SJSA1 (cell line): ENCODE measurements at regions not wholly inside any gene's neighbourhood (a gene's known extent, or its start where the extent isn't known, plus 50 kb on each side); places are given as distances from the start of the nearest gene placed in this dataset.

Experiments used
- DNase-seq, 2 experiments: peaks; one replicate each; pipeline ENCODE4 v3.0.0-alpha.2; 2015 to 2020; ENCODE audit warnings: low spot score in 2 of 2, low read depth in 1 of 2
- H3K27ac ChIP-seq: fragments of 250-450 bp; sonication (Bioruptor Pico); 2 replicates; pipeline ENCODE4 v1.5.1; 2020; ENCODE audit warnings: mild to moderate bottlenecking, moderate library complexity
- H3K27me3 ChIP-seq: fragments of 250-450 bp; sonication (Bioruptor Pico); replicated peaks from 2 replicates; pipeline ENCODE4 v1.5.1; 2020; ENCODE audit warnings: mild to moderate bottlenecking, moderate library complexity
- H3K36me3 ChIP-seq: fragments of 250-450 bp; sonication (Bioruptor Pico); 2 replicates; pipeline ENCODE4 v1.5.1; 2020; ENCODE audit warnings: mild to moderate bottlenecking
- H3K4me1 ChIP-seq: fragments of 250-450 bp; sonication (Bioruptor Pico); replicated peaks from 2 replicates; pipeline ENCODE4 v1.6.1; 2021; ENCODE audit warnings: mild to moderate bottlenecking
- H3K4me3 ChIP-seq: fragments of 250-450 bp; sonication (Bioruptor Pico); 2 replicates; pipeline ENCODE4 v1.5.1; 2020; ENCODE audit warnings: mild to moderate bottlenecking
- H3K9me3 ChIP-seq: fragments of 250-450 bp; sonication (Bioruptor Pico); replicated peaks from 2 replicates; pipeline ENCODE4 v1.5.1; 2020; ENCODE audit warnings: mild to moderate bottlenecking

DNA sequence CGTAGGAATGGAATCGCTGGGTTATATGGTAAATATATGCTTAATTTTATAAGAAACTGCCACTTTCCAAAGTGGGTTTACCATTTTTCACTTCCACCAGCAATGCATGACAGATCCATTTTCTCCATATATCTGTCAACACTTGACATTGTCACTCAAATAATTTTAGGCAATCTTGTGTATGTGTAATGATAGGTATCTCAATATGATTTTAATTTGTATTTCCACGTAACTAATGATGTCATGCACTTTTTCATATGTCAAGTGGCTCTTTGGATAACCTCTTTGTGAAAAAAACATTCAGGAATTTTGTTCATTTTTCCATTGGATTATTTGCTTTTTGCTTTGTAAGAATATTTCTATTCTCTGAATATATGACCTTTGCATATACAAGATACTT lies 419.9 kb downstream of the BTBD3 start:
- Histone ChIP-seq H3K27me3 (no peaks in the 10 kb centered on the region), H3K9me3 (no peaks in the 10 kb centered on the region), H3K27ac (no peak overlapping the region), H3K4me3 (no peak overlapping the region), H3K36me3 (no peaks in the 10 kb centered on the region), H3K4me1 (no peaks in the 10 kb centered on the region)
- no peak for DNase-seq

DNA sequence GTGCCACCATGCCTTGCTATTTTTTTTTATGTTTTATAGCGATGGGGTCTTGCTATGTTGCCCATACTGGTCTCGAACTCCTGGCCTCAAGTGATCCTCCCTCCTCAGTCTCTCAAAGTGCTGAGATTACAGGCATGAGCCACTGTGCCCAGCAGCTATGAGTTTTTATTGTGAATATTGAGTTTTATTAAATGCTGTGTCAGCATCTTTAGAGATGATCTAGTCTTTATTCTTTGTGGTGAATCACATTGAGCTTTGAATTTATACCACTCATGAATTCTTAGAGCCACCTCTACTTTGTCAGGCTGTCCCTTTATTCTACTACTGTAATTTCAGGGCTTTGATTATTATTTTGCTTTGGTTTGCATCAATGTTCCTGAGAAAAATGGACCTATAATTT lies 428.3 kb downstream of the BTBD3 start:
- H3K9me3 ChIP-seq: no peaks in the 10 kb centered on the region
- no peaks in the 10 kb centered on the region for H3K27me3 ChIP-seq
- H3K4me3 ChIP-seq: no peak overlapping the region
- no peak overlapping the region for H3K27ac ChIP-seq
- H3K36me3 ChIP-seq: no peaks in the 10 kb centered on the region
- DNase-seq: no peak
- no peaks in the 10 kb centered on the region for H3K4me1 ChIP-seq

DNA sequence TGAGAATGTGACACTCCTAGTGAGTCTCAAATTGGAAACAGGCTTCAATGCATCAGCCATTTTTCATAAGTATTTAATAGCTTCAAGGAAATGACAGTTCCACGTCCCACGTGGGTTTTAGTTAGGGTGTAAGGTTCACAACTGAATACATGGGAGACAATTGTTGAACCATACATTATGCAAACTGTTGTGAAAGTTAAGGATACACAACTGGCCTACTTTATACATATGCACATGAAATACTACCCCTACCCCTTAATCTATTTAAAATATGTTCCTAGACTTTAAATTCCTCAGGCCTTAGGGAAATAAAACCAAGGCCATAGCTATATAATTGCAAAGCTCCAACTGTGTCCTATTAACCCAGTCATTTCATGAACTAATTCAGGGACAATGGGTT lies 436.1 kb downstream of the BTBD3 start:
- no peak overlapping the region for H3K27ac ChIP-seq
- no peak overlapping the region for H3K4me3 ChIP-seq
- H3K36me3 ChIP-seq: no peaks in the 10 kb centered on the region
- no peak for DNase-seq
- H3K4me1 ChIP-seq: no peaks in the 10 kb centered on the region
- no peaks in the 10 kb centered on the region for H3K27me3 ChIP-seq
- H3K9me3 ChIP-seq: 0 out of 2 replicates have a peak, but pooled peaks cover 3% of the 10 kb centered on the region

DNA sequence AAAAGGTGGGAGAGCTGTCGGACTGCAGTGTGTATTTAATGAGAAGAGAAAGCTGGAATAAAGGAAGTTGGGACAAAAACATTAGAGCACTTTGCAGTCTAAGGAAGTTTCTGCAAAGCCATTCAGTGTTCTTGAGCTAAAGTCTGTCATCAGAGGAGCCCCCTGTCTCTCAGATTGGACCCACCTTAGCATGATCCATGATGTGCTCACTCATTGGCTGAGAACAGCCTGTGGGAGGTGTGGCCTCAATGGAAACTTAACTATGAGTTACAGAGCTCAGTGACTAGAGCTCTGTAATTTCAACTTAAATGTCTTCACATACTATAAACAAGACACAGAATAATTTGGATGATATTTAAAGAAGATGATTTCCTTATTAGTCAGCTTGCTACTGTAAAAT lies 437.0 kb downstream of the BTBD3 start:
- Histone ChIP-seq H3K36me3 (no peaks in the 10 kb centered on the region), H3K27ac (no peak overlapping the region), H3K4me3 (no peak overlapping the region), H3K4me1 (no peaks in the 10 kb centered on the region), H3K27me3 (no peaks in the 10 kb centered on the region), H3K9me3 (0 out of 2 replicates have a peak, but pooled peaks cover 3% of the 10 kb centered on the region)
- DNase-seq: no peak

DNA sequence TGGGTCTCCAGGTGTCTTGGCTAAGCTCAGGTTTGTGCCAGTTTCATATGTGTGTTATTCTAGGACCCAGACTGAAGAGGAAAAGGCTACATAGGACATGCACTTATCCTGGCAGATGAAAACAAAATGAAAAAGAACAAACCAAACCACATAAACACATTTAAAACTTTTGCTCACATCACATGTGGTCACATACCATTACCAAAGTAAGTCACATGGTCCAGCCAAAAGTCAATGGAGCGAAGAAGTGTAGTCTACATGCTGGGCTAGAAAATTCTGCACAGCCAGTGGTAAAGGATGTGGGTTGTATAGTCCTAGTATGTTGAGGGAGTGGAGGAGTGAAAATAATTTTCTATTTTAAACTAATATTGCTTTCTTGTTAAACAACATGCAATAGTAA lies 437.5 kb downstream of the BTBD3 start:
- Histone ChIP-seq H3K4me3 (no peak overlapping the region), H3K4me1 (no peaks in the 10 kb centered on the region), H3K27ac (no peak overlapping the region), H3K27me3 (no peaks in the 10 kb centered on the region), H3K9me3 (0 out of 2 replicates have a peak, but pooled peaks cover 3% of the 10 kb centered on the region), H3K36me3 (no peaks in the 10 kb centered on the region)
- DNase-seq: no peak

DNA sequence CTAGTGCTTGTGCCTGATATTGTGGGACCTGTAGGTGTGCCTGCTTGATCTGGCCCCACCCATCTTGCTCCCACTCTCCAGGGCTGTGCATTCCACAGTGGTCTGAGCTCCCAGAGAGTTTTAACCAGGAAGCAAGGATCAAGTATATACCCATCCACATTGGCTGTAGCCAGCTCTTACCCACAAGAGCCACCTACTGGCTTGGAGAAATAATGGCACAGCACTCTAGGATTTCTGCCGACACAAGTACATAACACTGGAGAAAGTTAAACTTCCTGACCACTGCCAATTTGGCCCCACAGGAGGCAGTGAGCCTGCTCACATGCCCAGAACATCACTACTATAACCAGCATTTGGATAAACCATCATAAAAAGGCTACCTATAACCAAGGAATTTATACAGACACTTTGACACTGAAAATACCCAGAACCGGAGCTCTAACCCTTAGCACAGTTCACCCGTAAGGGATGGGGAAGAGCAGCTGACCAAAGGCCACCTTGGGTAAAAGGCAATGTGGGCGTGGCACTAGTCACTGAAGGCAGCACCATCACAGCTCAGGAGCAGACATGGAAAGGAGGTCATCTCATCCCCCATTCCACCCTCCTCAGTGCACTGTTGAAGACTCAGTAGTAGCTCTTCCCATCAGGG lies 440.4 kb downstream of the BTBD3 start:
- H3K4me3 ChIP-seq: no peak overlapping the region
- no peaks in the 10 kb centered on the region for H3K36me3 ChIP-seq
- DNase-seq: no peak
- no peaks in the 10 kb centered on the region for H3K27me3 ChIP-seq
- 0 out of 2 replicates have a peak, but pooled peaks cover 3% of the 10 kb centered on the region for H3K9me3 ChIP-seq
- no peaks in the 10 kb centered on the region for H3K4me1 ChIP-seq
- no peak overlapping the region for H3K27ac ChIP-seq

DNA sequence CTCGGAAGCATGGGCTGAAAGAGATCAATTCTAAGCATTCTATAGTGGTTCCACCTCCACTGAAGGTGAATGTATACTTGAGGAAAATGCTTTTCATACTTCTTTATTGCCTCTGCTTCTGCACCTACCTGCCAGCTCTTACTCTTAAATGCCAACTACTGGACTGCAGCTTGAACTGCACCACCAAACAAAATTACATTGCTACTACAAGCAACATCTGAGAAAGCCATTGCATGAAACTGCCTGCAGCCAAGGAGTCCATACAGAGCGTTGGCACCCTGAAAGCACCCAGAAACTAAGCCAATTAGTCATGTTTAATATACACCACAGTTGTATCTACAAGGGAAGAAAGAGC lies 440.9 kb downstream of the BTBD3 start:
- Histone ChIP-seq H3K27me3 (no peaks in the 10 kb centered on the region), H3K27ac (no peak overlapping the region), H3K36me3 (no peaks in the 10 kb centered on the region), H3K4me1 (no peaks in the 10 kb centered on the region), H3K4me3 (no peak overlapping the region), H3K9me3 (0 out of 2 replicates have a peak, but pooled peaks cover 2% of the 10 kb centered on the region)
- DNase-seq: no peak

DNA sequence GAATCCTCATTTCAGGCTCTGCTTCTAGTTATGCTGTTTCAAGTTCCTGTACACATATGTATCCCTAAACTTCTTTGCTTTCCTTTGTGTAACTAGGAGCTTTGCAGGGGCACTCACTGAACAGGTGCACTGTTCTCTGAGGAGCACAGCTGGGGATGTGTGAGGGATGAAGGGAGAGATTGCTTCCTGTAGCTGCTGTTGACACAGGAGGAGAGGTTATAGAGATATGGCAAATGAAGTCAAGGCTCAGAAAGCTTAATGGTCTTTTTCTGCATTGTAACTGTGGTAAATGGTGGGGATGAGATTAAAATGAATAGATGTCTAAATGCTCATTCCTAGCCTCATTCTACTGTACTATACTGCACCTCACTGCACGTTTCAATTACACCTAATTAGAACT lies 454.3 kb downstream of the BTBD3 start:
- no peaks in the 10 kb centered on the region for H3K36me3 ChIP-seq
- H3K9me3 ChIP-seq: no peaks in the 10 kb centered on the region
- no peak overlapping the region for H3K4me3 ChIP-seq
- no peak overlapping the region for H3K27ac ChIP-seq
- no peak for DNase-seq
- H3K27me3 ChIP-seq: no peaks in the 10 kb centered on the region
- H3K4me1 ChIP-seq: no peaks in the 10 kb centered on the region

DNA sequence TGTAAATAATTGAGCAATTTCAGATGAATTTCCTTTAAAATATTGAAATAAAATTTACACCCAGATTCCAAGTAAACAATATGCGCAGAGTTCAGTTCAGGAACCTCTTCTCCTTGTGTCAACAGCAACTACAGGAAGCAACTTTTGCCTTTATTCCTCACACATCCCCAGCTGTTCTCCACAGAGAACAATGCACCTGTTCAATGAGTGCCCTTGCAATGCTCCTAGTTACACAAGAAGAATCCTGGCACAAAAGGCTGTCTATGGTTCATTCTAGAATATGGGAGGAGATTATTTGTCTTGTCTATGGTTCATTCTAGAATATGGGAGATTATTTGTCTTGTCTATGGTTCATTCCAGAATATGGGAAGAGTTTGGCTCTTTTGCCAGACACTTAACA lies 454.9 kb downstream of the BTBD3 start:
- H3K27me3 ChIP-seq: no peaks in the 10 kb centered on the region
- H3K36me3 ChIP-seq: no peaks in the 10 kb centered on the region
- H3K9me3 ChIP-seq: no peaks in the 10 kb centered on the region
- no peaks in the 10 kb centered on the region for H3K4me1 ChIP-seq
- no peak for DNase-seq
- no peak overlapping the region for H3K4me3 ChIP-seq
- no peak overlapping the region for H3K27ac ChIP-seq

DNA sequence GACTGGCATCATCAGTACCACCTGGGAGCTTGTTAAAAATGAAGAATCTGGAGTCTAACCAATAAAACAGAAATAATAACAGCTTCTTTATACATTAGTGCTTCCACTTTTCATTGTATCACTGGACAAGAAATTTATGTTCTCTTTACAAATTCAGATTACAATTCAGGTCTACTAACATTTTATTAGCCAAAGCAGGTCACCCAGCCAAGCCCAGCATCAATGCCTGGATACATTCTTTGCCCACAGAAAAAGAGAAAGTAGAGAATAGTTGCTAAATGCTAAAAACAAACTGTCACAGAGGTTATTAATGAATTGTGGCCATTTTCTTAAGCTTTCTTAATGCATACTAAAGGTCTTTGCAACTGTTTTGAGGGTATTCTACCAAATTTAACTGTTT lies 458.3 kb downstream of the BTBD3 start:
- Histone ChIP-seq H3K27ac (no peak overlapping the region), H3K4me1 (no peaks in the 10 kb centered on the region), H3K4me3 (no peak overlapping the region), H3K9me3 (no peaks in the 10 kb centered on the region; the same call in 1 of the 2 replicates), H3K36me3 (no peaks in the 10 kb centered on the region), H3K27me3 (no peaks in the 10 kb centered on the region)
- DNase-seq: no peak

DNA sequence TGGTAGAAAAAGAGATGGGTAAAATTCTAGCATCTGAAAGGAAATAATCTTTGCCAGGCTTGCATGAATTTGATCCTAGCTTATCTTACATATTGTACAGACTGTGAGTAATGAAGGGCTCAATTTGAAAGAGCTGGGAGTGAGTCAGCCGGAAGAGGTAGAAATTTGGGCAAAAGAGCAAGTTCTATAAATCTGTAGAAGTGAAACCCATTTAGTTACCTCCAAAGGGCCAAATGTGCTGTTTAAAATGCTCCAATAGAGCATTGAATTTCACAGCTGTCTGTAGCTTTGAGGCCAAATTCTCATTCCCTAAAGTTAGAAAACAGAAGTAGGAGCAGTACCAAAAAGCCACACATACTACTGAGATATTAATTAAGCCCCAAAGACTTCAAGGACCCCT lies 466.1 kb downstream of the BTBD3 start:
- Histone ChIP-seq H3K27ac (no peak overlapping the region), H3K4me1 (no peaks in the 10 kb centered on the region), H3K9me3 (no peaks in the 10 kb centered on the region; the same call in 1 of the 2 replicates), H3K27me3 (no peaks in the 10 kb centered on the region), H3K4me3 (no peak overlapping the region), H3K36me3 (no peaks in the 10 kb centered on the region)
- no peak for DNase-seq

DNA sequence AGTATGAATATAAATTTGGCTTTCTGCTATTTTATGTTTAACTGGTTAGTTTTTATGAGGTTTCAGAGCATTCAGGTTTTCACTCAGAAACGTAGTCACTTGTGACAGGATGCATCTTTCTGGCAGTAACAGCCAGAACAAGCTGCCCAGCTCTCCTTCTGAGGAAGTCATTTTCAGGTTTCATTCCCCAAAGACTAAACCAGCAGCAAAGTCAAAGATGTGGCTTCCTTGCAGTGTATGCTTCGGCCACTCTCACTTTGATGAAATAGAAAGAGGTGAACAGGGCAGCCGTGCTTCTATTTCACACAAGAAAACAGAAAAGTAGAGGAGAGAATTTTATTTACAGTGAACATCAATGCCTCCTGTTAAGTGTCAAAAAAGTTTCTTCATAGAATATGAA lies 469.1 kb downstream of the BTBD3 start:
- H3K27ac ChIP-seq: no peak overlapping the region
- H3K9me3 ChIP-seq: no peaks in the 10 kb centered on the region
- DNase-seq: no peak
- H3K36me3 ChIP-seq: no peaks in the 10 kb centered on the region
- H3K27me3 ChIP-seq: no peaks in the 10 kb centered on the region
- no peaks in the 10 kb centered on the region for H3K4me1 ChIP-seq
- no peak overlapping the region for H3K4me3 ChIP-seq

DNA sequence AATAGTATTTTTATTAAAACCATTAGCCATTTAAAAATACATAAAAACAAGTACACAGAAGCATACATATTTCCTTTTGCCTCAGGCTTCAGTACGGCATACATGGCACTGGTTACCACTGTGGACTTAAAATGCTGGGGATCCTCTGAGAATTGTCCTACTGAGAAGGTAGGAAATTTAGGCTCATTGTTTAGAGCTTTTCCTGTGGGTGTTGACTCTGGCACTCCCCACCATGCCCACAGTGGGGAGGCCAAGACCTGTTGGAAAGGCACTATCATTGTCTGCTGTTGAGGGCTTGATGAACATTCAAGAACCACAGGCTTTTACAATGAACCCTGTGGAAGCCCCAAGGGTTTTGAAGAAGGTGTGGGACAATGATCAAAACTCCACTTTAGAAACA lies 473.4 kb downstream of the BTBD3 start:
- DNase-seq: no peak
- H3K36me3 ChIP-seq: no peaks in the 10 kb centered on the region
- no peak overlapping the region for H3K4me3 ChIP-seq
- H3K27ac ChIP-seq: no peak overlapping the region
- peaks cover 3% of the 10 kb centered on the region; the same call in 1 of the 2 replicates for H3K9me3 ChIP-seq
- H3K27me3 ChIP-seq: no peaks in the 10 kb centered on the region
- no peaks in the 10 kb centered on the region for H3K4me1 ChIP-seq

DNA sequence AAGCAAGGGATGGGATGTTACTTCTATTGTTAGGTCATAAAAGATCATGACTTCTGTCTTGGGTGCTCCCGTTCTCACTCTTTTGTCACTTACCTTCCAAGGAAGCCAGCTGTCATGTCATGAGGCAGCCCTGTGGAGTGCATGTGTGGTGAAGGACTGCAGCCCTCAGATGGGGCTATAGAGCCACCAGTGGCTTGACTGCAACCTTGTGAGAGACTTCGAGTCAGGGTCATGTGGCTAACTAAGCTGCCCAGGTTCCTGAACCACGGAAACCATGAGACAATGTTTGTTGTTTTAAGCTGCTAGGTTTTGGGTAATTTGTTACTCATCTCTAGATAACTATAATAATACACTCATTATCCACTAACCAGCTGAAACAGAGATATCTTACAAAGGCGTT lies 477.1 kb downstream of the BTBD3 start:
- no peak for DNase-seq
- H3K36me3 ChIP-seq: no peaks in the 10 kb centered on the region
- H3K4me3 ChIP-seq: no peak overlapping the region
- peaks cover 3% of the 10 kb centered on the region for H3K9me3 ChIP-seq
- no peaks in the 10 kb centered on the region for H3K27me3 ChIP-seq
- no peak overlapping the region for H3K27ac ChIP-seq
- H3K4me1 ChIP-seq: no peaks in the 10 kb centered on the region

DNA sequence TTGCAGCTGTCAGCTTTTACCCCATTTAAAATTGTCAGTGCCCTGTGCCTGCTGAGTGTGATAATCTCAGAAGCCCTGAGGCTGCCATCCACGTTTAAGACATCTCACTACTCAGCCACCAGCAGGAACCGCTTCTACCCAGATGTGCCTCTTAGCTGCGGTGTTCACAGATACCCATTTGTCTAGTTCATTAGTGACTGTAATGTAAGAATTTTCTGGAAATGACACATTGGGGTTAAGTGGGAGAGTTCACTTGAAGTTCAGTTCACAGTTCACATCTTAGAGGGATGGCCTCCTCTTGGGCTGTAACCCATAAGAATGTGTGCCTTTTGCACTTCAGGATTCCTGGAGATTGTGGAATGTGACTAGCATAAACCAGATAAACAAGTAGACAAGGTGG lies 477.7 kb downstream of the BTBD3 start:
- H3K36me3 ChIP-seq: no peaks in the 10 kb centered on the region
- H3K9me3 ChIP-seq: peaks cover 3% of the 10 kb centered on the region
- no peaks in the 10 kb centered on the region for H3K27me3 ChIP-seq
- DNase-seq: no peak
- H3K4me1 ChIP-seq: no peaks in the 10 kb centered on the region
- no peak overlapping the region for H3K4me3 ChIP-seq
- H3K27ac ChIP-seq: no peak overlapping the region
